GM12878 (cell line): ENCODE measurements at regions not wholly inside any gene's neighbourhood (a gene's known extent, or its start where the extent isn't known, plus 50 kb on each side); places are given as distances from the start of the nearest gene placed in this dataset.

Source experiments
- ATAC-seq: fragments of 200-7000 bp; cut with Tn5 transposase; 3 replicates; pipeline ENCODE4 v1.9.1; 2020; ENCODE audit warnings: mild to moderate bottlenecking, moderate library complexity
- BruUV-seq: library from RNA; stranded (reverse); fragments of 400-500 nt; replicated peaks from 2 replicates; lab custom pipeline; 2021; lab: Mats Ljungman, UMichigan
- CTCF ChIA-PET: fragments of 300-600 bp; sonication (Branson Sonifier 250); formaldehyde crosslinking; extraction: SDS; loops from one replicate; lab custom pipeline; 2021; ENCODE audit warnings: inconsistent platforms; lab: Yijun Ruan, JAX
- POLR2A ChIA-PET: fragments of 350-600 bp; formaldehyde crosslinking; extraction: SDS; loops from one replicate; lab custom pipeline; 2021; ENCODE audit warnings: inconsistent platforms; lab: Charles Lee
- RAD21 ChIA-PET: fragments of 300-600 bp; sonication (Branson Sonifier 250); formaldehyde crosslinking; loops from one replicate; lab custom pipeline; 2023; ENCODE audit warnings: antibody characterized with exemption; ENCODE audit not compliant: unreplicated experiment; lab: Charles Lee
- SMC1A ChIA-PET: fragments of 300-600 bp; sonication (Branson Sonifier 250); formaldehyde crosslinking; loops from one replicate; lab custom pipeline; 2023; ENCODE audit not compliant: unreplicated experiment, uncharacterized antibody; lab: Charles Lee
- DNase-seq: peaks from one replicate; pipeline ENCODE4 v3.0.0-alpha.2; 2011; ENCODE audit warnings: low read depth, low spot score
- FAIRE-seq: peaks from 3 replicates; lab custom pipeline; 2011; peaks lifted over from hg19 to GRCh38; lab: Jason Lieb, UNC
- H2AFZ ChIP-seq: 2 replicates; pipeline ENCODE4 v1.6.0; 2011; ENCODE audit warnings: low read depth, low read length, control low read depth; ENCODE audit not compliant: control insufficient read depth
- H3K27ac ChIP-seq: 2 replicates; pipeline ENCODE4 v1.5.1; 2011; ENCODE audit warnings: control low read depth; ENCODE audit not compliant: control insufficient read depth, insufficient read depth
- H3K27me3 ChIP-seq, 2 experiments: replicated peaks in 1 of 2; 2 replicates each; pipeline versions ENCODE4 v1.6.0 to v1.6.1; 2011; ENCODE audit warnings: low read length in 1 of 2; ENCODE audit not compliant: control insufficient read depth in 2 of 2, insufficient read depth in 2 of 2
- H3K36me3 ChIP-seq, 2 experiments: 2 replicates each; pipeline ENCODE4 v1.5.1; 2011; ENCODE audit warnings: low read length in 1 of 2; ENCODE audit not compliant: control insufficient read depth in 2 of 2, insufficient read depth in 2 of 2
- H3K4me1 ChIP-seq: 2 replicates; pipeline ENCODE4 v1.6.1; 2011; ENCODE audit warnings: mild to moderate bottlenecking, low read length, moderate library complexity, mixed read lengths; ENCODE audit not compliant: control insufficient read depth, insufficient read depth
- H3K4me2 ChIP-seq: 2 replicates; pipeline ENCODE4 v1.6.0; 2011; ENCODE audit warnings: control low read depth; ENCODE audit not compliant: control insufficient read depth, insufficient read depth
- H3K4me3 ChIP-seq: fragments of 200-600 bp; sonication (generic); 2 replicates; pipeline ENCODE4 v1.5.1; 2016
- H3K79me2 ChIP-seq: 2 replicates; pipeline ENCODE4 v1.6.0; 2011; ENCODE audit warnings: low read length; ENCODE audit not compliant: control insufficient read depth, insufficient read depth
- H3K9ac ChIP-seq: 2 replicates; pipeline ENCODE4 v1.8.0; 2011; ENCODE audit warnings: low read length, control low read depth, mixed read lengths; ENCODE audit not compliant: control insufficient read depth, insufficient read depth
- H3K9me3 ChIP-seq: replicated peaks from 3 replicates; pipeline ENCODE4 v1.5.1; 2011; ENCODE audit warnings: mild to moderate bottlenecking, low read length; ENCODE audit not compliant: control insufficient read depth, insufficient read depth
- H4K20me1 ChIP-seq: 2 replicates; pipeline ENCODE4 v1.6.0; 2011; ENCODE audit not compliant: control insufficient read depth, insufficient read depth
- ASH2L ChIP-seq: fragments of 300-600, 200-600 bp; sonication (generic); IDR thresholded peaks from 2 replicates; pipeline ENCODE4 v1.6.1; 2017; ENCODE audit warnings: low read depth, mild to moderate bottlenecking, borderline replicate concordance
- EGR1 ChIP-seq, 2 experiments: IDR thresholded peaks; 1 replicate in 1 of 2; 2 replicates in 1 of 2; pipeline ENCODE4 v1.6.1; 2011 to 2012; ENCODE audit warnings: low read depth in 2 of 2, low read length in 2 of 2, borderline replicate concordance in 1 of 2, mild to moderate bottlenecking in 1 of 2, moderate library complexity in 1 of 2
- IKZF1 ChIP-seq: fragments of 450-650 bp; conservative IDR thresholded peaks from 2 replicates; pipeline ENCODE4 v1.6.1; 2017; ENCODE audit warnings: antibody characterized with exemption, mild to moderate bottlenecking
- IRF4 ChIP-seq: IDR thresholded peaks from 2 replicates; pipeline ENCODE4 v1.6.1; 2011; ENCODE audit warnings: low read depth, low read length
- MEF2B ChIP-seq: fragments of 450-650 bp; IDR thresholded peaks from 2 replicates; pipeline ENCODE4 v1.6.1; 2018; ENCODE audit warnings: mild to moderate bottlenecking, moderate library complexity; ENCODE audit not compliant: partially characterized antibody, poor library complexity, severe bottlenecking
- MYB ChIP-seq: fragments of 150-350 bp; IDR thresholded peaks from 2 replicates; pipeline ENCODE4 v1.6.1; 2014; ENCODE audit warnings: mild to moderate bottlenecking, low read depth, low read length, borderline replicate concordance
- NR2C2 ChIP-seq: IDR thresholded peaks from 2 replicates; pipeline ENCODE4 v1.6.1; 2011; ENCODE audit warnings: borderline replicate concordance, low read depth; ENCODE audit not compliant: control insufficient read depth, insufficient read length
- PAX8 ChIP-seq: fragments of 450-650 bp; IDR thresholded peaks from 2 replicates; pipeline ENCODE4 v1.6.1; 2017; ENCODE audit warnings: mild to moderate bottlenecking, moderate library complexity
- SREBF2 ChIP-seq: IDR thresholded peaks from 2 replicates; pipeline ENCODE4 v1.6.1; 2012; ENCODE audit warnings: mild to moderate bottlenecking, low read length
- TARDBP ChIP-seq: IDR thresholded peaks from 2 replicates; pipeline ENCODE4 v1.6.1; 2016; ENCODE audit warnings: borderline replicate concordance
- ZNF217 ChIP-seq: fragments of 450-650 bp; IDR thresholded peaks from 2 replicates; pipeline ENCODE4 v1.6.1; 2017; ENCODE audit warnings: antibody characterized with exemption, mild to moderate bottlenecking
- WGBS: methylation state at CpG from one replicate; pipeline ENCODE4 v1.1.6; 2016; ENCODE audit warnings: low lambda C conversion rate; ENCODE audit not compliant: insufficient replicate concordance, insufficient coverage; ENCODE audit errors: missing lambda C conversion rate; 5-methylcytosine and 5-hydroxymethylcytosine counted together
- in situ Hi-C: fragments of 300-500 bp; cut with MboI; formaldehyde crosslinking; loops from 9 replicates; pipeline ENCODE4 v1.14.3; 2018; ENCODE audit warnings: mixed read lengths
- intact Hi-C: fragments of 100-400 bp; cut with micrococcal nuclease; formaldehyde crosslinking; loops from one replicate; pipeline ENCODE4 v1.14.2; 2022; ENCODE audit not compliant: unreplicated experiment
- TF ChIP-seq, protein P1 (sequence below): IDR thresholded peaks from 2 replicates; pipeline ENCODE4 v1.6.1; 2011; ENCODE audit warnings: mild to moderate bottlenecking, low read depth, low read length, moderate library complexity; ENCODE audit not compliant: insufficient replicate concordance
- TF ChIP-seq, protein P2 (sequence below): fragments of 150-350 bp; IDR thresholded peaks from 2 replicates; pipeline ENCODE4 v1.6.1; 2016; ENCODE audit warnings: low read depth, low read length
- TF ChIP-seq, protein P3 (sequence below): fragments of 450-650 bp; IDR thresholded peaks from 2 replicates; pipeline ENCODE4 v1.6.1; 2018; ENCODE audit warnings: borderline replicate concordance, mild to moderate bottlenecking; ENCODE audit not compliant: partially characterized antibody
- TF ChIP-seq, protein P4 (sequence below): IDR thresholded peaks from 2 replicates; pipeline ENCODE4 v1.6.1; 2012; ENCODE audit warnings: low read depth, low read length, improper control_type of control experiment

DNA sequence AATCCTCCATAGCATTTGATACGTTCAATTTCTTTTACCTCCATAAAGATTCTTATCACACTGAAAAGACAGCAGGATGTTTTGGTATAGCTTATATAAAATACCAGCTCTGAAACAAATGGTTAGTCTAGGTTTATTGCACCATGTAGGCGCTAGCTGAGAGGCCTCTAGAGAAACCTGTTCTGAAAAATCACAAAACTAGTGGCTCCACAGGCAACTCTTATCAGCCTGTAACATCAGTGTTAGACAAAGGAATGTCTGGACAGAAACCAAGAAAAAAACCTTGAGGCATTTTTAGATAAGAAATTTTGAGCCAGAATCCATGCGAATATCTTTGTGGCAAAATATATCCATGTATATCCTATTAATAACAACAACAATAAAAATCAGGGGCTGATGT, 440.4 kb upstream of the MAP2 start (continued):
- TF ChIP-seq, protein P1, sequence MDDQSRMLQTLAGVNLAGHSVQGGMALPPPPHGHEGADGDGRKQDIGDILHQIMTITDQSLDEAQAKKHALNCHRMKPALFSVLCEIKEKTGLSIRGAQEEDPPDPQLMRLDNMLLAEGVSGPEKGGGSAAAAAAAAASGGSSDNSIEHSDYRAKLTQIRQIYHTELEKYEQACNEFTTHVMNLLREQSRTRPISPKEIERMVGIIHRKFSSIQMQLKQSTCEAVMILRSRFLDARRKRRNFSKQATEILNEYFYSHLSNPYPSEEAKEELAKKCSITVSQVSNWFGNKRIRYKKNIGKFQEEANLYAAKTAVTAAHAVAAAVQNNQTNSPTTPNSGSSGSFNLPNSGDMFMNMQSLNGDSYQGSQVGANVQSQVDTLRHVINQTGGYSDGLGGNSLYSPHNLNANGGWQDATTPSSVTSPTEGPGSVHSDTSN = no peak
- TF ChIP-seq IKZF1 = no peak

DNA sequence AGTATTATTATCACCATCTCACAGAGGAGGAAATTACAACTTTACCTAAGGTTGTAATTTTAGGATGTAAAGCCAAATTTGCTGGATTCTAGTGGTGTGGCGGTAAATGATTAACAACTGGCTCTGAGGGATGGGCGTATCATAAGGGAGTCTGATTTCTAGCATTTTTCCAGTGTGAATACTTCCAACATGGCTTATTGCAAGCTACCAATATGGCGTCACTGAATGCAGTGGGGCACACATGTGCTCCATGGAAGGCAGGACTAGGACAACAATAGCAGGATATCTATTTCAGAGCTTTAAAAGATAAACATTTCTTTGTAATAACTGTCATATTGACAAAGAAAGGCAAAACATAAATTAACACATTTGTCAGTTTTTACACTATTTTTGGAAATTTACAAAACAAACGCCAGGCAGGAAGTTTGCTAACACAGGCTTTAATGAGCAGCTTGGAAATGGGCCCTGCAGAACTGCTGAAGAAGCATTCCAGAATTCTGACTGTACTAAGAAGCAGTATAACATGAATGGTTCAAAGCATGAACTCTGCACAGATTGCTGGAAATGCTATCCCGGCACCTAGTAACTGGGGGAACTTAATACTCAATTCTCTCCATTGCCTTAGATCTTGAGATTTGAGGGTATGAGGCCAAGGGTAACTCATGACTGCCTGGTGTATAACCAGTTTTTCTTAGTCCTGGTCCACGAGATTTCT, 439.3 kb upstream of the MAP2 start:
- Histone ChIP-seq H3K9ac (no peak overlapping the region), H3K27me3 (no peaks in the 10 kb centered on the region), H3K4me1 (no peaks in the 10 kb centered on the region), H2AFZ (no peak overlapping the region), H3K4me3 (no peak overlapping the region), H3K79me2 (no peaks in the 10 kb centered on the region), H3K36me3 (no peaks in the 10 kb centered on the region), H3K4me2 (no peak overlapping the region), H3K9me3 (no peaks in the 10 kb centered on the region), H4K20me1 (no peaks in the 10 kb centered on the region), H3K27ac (no peak overlapping the region)
- WGBS = 17% methylated on average over 6 of the region's 6 CpGs
- ATAC-seq (no peak), FAIRE-seq (no peak), DNase-seq (no peak)
- ChIA-PET SMC1A (no interaction called here), POLR2A (no interaction called here), RAD21 (no interaction called here), CTCF (no interaction called here)
- BruUV-seq = no TSS peak
- intact Hi-C loops (no loop called here), in situ Hi-C loops (no loop called here)
- TF ChIP-seq NR2C2 (no peak), EGR1 (IDR thresholded peaks at IDR 0.05; ENCODE audit: borderline replicate concordance in 1 of 2, low read depth in 2 of 2, low read length in 2 of 2) (no peak), MEF2B (no peak), SREBF2 (no peak), ZNF217 (no peak), ASH2L (no peak), TARDBP (no peak), MYB (no peak), PAX8 (no peak), IRF4 (no peak)
- TF ChIP-seq, protein P2, sequence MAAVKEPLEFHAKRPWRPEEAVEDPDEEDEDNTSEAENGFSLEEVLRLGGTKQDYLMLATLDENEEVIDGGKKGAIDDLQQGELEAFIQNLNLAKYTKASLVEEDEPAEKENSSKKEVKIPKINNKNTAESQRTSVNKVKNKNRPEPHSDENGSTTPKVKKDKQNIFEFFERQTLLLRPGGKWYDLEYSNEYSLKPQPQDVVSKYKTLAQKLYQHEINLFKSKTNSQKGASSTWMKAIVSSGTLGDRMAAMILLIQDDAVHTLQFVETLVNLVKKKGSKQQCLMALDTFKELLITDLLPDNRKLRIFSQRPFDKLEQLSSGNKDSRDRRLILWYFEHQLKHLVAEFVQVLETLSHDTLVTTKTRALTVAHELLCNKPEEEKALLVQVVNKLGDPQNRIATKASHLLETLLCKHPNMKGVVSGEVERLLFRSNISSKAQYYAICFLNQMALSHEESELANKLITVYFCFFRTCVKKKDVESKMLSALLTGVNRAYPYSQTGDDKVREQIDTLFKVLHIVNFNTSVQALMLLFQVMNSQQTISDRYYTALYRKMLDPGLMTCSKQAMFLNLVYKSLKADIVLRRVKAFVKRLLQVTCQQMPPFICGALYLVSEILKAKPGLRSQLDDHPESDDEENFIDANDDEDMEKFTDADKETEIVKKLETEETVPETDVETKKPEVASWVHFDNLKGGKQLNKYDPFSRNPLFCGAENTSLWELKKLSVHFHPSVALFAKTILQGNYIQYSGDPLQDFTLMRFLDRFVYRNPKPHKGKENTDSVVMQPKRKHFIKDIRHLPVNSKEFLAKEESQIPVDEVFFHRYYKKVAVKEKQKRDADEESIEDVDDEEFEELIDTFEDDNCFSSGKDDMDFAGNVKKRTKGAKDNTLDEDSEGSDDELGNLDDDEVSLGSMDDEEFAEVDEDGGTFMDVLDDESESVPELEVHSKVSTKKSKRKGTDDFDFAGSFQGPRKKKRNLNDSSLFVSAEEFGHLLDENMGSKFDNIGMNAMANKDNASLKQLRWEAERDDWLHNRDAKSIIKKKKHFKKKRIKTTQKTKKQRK = no peak
- TF ChIP-seq, protein P3, sequence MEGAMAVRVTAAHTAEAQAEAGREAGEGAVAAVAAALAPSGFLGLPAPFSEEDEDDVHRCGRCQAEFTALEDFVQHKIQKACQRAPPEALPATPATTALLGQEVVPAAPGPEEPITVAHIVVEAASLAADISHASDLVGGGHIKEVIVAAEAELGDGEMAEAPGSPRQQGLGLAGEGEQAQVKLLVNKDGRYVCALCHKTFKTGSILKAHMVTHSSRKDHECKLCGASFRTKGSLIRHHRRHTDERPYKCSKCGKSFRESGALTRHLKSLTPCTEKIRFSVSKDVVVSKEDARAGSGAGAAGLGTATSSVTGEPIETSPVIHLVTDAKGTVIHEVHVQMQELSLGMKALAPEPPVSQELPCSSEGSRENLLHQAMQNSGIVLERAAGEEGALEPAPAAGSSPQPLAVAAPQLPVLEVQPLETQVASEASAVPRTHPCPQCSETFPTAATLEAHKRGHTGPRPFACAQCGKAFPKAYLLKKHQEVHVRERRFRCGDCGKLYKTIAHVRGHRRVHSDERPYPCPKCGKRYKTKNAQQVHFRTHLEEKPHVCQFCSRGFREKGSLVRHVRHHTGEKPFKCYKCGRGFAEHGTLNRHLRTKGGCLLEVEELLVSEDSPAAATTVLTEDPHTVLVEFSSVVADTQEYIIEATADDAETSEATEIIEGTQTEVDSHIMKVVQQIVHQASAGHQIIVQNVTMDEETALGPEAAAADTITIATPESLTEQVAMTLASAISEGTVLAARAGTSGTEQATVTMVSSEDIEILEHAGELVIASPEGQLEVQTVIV = no peak
- TF ChIP-seq, protein P4, sequence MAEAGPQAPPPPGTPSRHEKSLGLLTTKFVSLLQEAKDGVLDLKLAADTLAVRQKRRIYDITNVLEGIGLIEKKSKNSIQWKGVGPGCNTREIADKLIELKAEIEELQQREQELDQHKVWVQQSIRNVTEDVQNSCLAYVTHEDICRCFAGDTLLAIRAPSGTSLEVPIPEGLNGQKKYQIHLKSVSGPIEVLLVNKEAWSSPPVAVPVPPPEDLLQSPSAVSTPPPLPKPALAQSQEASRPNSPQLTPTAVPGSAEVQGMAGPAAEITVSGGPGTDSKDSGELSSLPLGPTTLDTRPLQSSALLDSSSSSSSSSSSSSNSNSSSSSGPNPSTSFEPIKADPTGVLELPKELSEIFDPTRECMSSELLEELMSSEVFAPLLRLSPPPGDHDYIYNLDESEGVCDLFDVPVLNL = no peak
